ENCODE measurements at regions not wholly inside any gene's neighbourhood (a gene's known extent, or its start where the extent isn't known, plus 50 kb on each side); places are given as distances from the start of the nearest gene placed in this dataset.
"Not testable (repeated sequence)": the region's sequence is repeated elsewhere in the genome, so short reads cannot be mapped to it uniquely, and the experiment has no call there.

DNA sequence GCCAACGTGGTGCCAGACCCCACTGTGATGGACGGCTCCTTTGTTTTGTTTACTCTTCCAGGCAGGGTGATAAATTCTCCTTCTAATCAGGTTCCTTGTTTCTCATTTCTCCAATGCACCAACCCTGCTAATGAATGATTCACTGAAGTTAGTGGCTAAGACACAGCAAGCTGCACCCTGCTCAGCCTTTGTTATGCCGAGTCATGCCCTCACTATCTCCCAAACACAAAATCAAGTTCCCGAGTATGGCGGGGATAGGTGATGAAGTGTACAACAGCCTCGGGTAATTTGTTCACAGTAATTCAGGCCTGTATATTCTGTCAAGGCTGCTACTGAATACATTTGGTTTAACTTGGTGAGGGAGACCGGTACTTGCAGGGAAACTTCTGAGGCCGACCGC is 83.8 kb upstream of the HS3ST4 start:
- peaks cover 0 to 4% (median 0%) of the 10 kb centered on the region in 4 donors for H3K9me3 ChIP-seq
- intact Hi-C loops (cut with DNase I): no loop called here
- no peaks in the 10 kb centered on the region for H3K4me1 ChIP-seq
- H3K27ac ChIP-seq (replicated peaks in 1 of 4): no peak overlapping the region
- H3K27me3 ChIP-seq: no peaks in the 10 kb centered on the region
- DNase-seq (ENCODE audit: extremely low spot score): peak; percentile 60
- no peak for TF ChIP-seq POLR2AphosphoS5 (IDR thresholded peaks at IDR 0.05)
- TF ChIP-seq POLR2A (IDR thresholded peaks at IDR 0.05; ENCODE audit: low read depth): no peak
- no peak for TF ChIP-seq EP300 (IDR thresholded peaks at IDR 0.05)
- TF ChIP-seq, protein P1, sequence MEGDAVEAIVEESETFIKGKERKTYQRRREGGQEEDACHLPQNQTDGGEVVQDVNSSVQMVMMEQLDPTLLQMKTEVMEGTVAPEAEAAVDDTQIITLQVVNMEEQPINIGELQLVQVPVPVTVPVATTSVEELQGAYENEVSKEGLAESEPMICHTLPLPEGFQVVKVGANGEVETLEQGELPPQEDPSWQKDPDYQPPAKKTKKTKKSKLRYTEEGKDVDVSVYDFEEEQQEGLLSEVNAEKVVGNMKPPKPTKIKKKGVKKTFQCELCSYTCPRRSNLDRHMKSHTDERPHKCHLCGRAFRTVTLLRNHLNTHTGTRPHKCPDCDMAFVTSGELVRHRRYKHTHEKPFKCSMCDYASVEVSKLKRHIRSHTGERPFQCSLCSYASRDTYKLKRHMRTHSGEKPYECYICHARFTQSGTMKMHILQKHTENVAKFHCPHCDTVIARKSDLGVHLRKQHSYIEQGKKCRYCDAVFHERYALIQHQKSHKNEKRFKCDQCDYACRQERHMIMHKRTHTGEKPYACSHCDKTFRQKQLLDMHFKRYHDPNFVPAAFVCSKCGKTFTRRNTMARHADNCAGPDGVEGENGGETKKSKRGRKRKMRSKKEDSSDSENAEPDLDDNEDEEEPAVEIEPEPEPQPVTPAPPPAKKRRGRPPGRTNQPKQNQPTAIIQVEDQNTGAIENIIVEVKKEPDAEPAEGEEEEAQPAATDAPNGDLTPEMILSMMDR (IDR thresholded peaks at IDR 0.05): no peak
- H3K36me3 ChIP-seq: no peaks in the 10 kb centered on the region
- 55% methylated on average over 9 of the region's 9 CpGs for WGBS
- no peak overlapping the region for H3K4me3 ChIP-seq

DNA sequence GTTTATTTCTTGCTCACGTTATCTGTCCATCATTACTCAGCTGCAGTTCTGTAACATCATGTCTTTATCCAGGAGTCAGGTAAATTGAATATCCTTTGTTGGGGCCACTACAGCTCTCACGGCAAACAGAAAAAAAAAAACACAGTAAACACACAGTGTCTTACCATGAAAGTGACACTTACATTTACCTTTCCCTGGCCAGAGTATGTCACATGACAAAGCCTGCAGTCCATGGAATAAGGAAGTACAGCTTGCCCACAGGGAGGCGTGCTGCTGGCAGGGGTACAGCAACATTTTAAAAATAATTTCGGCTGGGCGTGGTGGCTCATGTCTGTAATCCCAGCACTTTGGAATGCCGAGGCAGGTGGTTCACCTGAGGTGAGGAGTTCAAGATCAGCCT is 85.7 kb upstream of the HS3ST4 start:
- no peaks in the 10 kb centered on the region for H3K4me1 ChIP-seq
- WGBS: 75% methylated on average over 6 of the region's 6 CpGs
- H3K9me3 ChIP-seq: peaks cover 0 to 4% (median 0%) of the 10 kb centered on the region in 4 donors
- H3K27me3 ChIP-seq: no peaks in the 10 kb centered on the region
- no peak overlapping the region for H3K27ac ChIP-seq (replicated peaks in 1 of 4)
- intact Hi-C loops (cut with DNase I): no loop called here
- no peak overlapping the region for H3K4me3 ChIP-seq
- DNase-seq (ENCODE audit: extremely low spot score): peak; percentile 39
- H3K36me3 ChIP-seq: no peaks in the 10 kb centered on the region
- TF ChIP-seq EP300 (IDR thresholded peaks at IDR 0.05): no peak
- TF ChIP-seq POLR2A (IDR thresholded peaks at IDR 0.05; ENCODE audit: low read depth): no peak
- TF ChIP-seq POLR2AphosphoS5 (IDR thresholded peaks at IDR 0.05): no peak
- TF ChIP-seq, protein P1 (IDR thresholded peaks at IDR 0.05): no peak

DNA sequence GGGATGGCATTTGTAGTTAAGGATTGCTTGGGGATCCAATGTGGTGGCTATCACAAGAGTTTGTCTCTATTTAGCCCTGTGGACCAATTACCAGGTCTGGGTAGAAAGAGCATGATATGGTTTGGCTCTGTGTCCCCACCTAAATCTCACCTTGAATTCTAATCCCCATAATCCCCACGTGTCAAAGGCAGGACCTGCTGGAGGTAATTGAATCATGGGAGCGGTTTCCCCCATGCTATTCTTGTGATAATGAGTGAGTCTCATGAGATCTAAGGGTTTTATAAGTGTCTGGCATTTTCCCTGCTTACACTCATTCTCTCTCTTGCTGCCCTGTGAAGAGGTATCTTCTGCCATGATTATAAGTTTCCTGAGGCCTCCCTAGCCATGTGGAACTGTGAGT is 86.4 kb upstream of the HS3ST4 start:
- DNase-seq (ENCODE audit: extremely low spot score): peak; percentile 37
- H3K9me3 ChIP-seq: peaks cover 0 to 4% (median 0%) of the 10 kb centered on the region in 4 donors
- WGBS: 17% methylated on average over 2 of the region's 2 CpGs

DNA sequence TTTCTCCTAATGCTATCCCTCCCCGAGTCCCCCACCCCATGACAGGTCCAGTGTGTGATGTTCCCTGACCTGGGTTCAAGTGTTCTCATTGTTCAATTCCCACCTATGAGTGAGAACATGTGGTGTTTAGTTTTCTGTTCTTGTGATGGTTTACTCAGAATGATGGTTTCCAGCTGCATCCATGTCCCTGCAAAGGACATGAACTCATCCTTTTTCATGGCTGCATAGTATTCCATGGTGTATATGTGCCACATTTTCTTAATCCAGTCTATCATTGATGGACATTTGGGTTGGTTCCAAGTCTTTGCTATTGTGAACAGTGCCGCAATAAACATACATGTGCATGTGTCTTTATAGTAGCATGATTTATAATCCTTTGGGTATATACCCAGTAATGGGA is 90.5 kb upstream of the HS3ST4 start:
- intact Hi-C loops (cut with DNase I); H3K4me1 ChIP-seq; H3K27me3 ChIP-seq; H3K36me3 ChIP-seq; H3K9me3 ChIP-seq; DNase-seq (ENCODE audit: extremely low spot score); H3K4me3 ChIP-seq; H3K27ac ChIP-seq (replicated peaks in 1 of 4): not testable (repeated sequence)
- 83% methylated on average over 2 of the region's 2 CpGs for WGBS

More for the DNA sequence above, 86.4 kb upstream of the HS3ST4 start:
- H3K27ac ChIP-seq (replicated peaks in 1 of 4): no peak overlapping the region
- H3K27me3 ChIP-seq: no peaks in the 10 kb centered on the region
- no peak for TF ChIP-seq POLR2AphosphoS5 (IDR thresholded peaks at IDR 0.05)
- no peak overlapping the region for H3K4me3 ChIP-seq
- intact Hi-C loops (cut with DNase I): no loop called here
- no peaks in the 10 kb centered on the region for H3K36me3 ChIP-seq
- H3K4me1 ChIP-seq: no peaks in the 10 kb centered on the region

DNA sequence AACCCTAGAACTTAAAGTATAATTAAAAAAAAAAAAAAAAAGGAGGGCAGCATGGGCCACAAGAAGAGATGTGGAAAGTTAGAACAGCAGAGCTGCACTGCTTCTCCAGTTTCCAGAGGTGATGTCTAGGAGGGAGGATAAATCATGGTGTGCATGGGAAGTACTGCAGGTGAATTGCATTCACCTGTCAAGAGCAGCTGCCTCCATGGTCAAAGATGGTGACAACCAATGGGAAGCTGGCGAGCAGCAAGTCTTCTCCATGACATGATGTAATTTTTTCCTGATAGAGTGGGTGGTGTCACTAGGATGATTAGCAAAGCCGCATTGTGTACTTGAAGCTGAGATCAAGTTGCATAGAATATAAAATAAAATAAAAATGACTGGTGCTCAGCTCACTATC is 95.6 kb upstream of the HS3ST4 start:
- H3K27ac ChIP-seq (replicated peaks in 1 of 4): no peak overlapping the region
- no peak overlapping the region for H3K4me3 ChIP-seq
- no peaks in the 10 kb centered on the region for H3K4me1 ChIP-seq
- WGBS: 75% methylated on average over 2 of the region's 2 CpGs
- no peaks in the 10 kb centered on the region for H3K27me3 ChIP-seq
- no peaks in the 10 kb centered on the region for H3K36me3 ChIP-seq
- peaks cover 0 to 6% (median 0%) of the 10 kb centered on the region in 4 donors for H3K9me3 ChIP-seq
- DNase-seq (ENCODE audit: extremely low spot score): peak; percentile 39
- TF ChIP-seq EP300 (IDR thresholded peaks at IDR 0.05) (no peak), POLR2A (IDR thresholded peaks at IDR 0.05; ENCODE audit: low read depth) (no peak), POLR2AphosphoS5 (IDR thresholded peaks at IDR 0.05) (no peak)
- TF ChIP-seq, protein P1 (IDR thresholded peaks at IDR 0.05): no peak
- intact Hi-C loops (cut with DNase I): loop anchor here (10.0 kb wide), 1 partner anchor 61 kb away; no protein-coding TSS in a partner anchor

DNA sequence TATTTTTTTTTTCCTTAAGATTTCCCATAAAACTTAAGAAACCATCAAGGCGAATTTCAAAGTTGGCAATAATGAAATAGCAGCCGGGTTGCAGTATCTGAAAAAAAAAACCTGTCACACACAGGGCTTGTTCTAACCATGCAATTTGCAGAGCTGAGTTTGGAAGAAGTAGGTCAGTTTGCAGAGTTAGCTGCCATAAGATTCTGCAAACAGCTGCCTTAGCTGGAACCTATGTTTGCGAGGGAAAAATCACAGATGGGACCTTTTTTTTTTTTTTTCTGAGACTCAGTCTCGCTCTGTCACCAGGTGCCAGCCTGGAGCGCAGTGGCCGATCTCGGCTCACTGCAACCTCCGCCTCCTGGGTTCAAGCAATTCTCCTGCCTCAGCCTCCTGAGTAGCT is 98.5 kb upstream of the HS3ST4 start:
- Histone ChIP-seq H3K4me1 (no peaks in the 10 kb centered on the region), H3K27ac (replicated peaks in 1 of 4) (no peak overlapping the region), H3K36me3 (no peaks in the 10 kb centered on the region), H3K27me3 (no peaks in the 10 kb centered on the region), H3K4me3 (no peak overlapping the region), H3K9me3 (no peaks in the 10 kb centered on the region)
- TF ChIP-seq POLR2A (IDR thresholded peaks at IDR 0.05; ENCODE audit: low read depth): no peak
- TF ChIP-seq EP300 (IDR thresholded peaks at IDR 0.05): no peak
- WGBS: 89% methylated on average over 8 of the region's 8 CpGs
- no peak for DNase-seq (ENCODE audit: extremely low spot score)
- intact Hi-C loops (cut with DNase I): loop anchor here (10.0 kb wide), 1 partner anchor 58 kb away; no protein-coding TSS in a partner anchor
